CD14-positive monocyte (primary cell): ENCODE measurements at regions not wholly inside any gene's neighbourhood (a gene's known extent, or its start where the extent isn't known, plus 50 kb on each side); places are given as distances from the start of the nearest gene placed in this dataset.
A peak's percentile ranks its signal among the peaks of the same experiment; 100 is the strongest.

Source experiments
- DNase-seq, 3 donors: peaks; one replicate each; pipeline ENCODE4 v3.0.0-alpha.2; 2011 to 2022
- H2AFZ ChIP-seq: 2 replicates; pipeline ENCODE4 v1.6.0; 2012; ENCODE audit warnings: mild to moderate bottlenecking, low read depth, low read length, inconsistent platforms; ENCODE audit not compliant: insufficient read depth, poor library complexity, severe bottlenecking
- H3K27ac ChIP-seq, 2 donors: 1 replicate in 1 of 2; 2 replicates in 1 of 2; pipeline ENCODE4 v1.5.1; 2012 to 2013; ENCODE audit warnings: low read length in 2 of 2, control low read depth in 1 of 2, inconsistent platforms in 1 of 2, low read depth in 1 of 2, mild to moderate bottlenecking in 1 of 2
- H3K27me3 ChIP-seq, 2 donors: one replicate each; pipeline versions ENCODE4 v1.6.0 to v1.6.1; 2011 to 2013; ENCODE audit warnings: low read length in 2 of 2; ENCODE audit not compliant: control insufficient read depth in 2 of 2, insufficient read depth in 2 of 2
- H3K36me3 ChIP-seq, 2 donors: replicated peaks in 1 of 2; 1 replicate in 1 of 2; 2 replicates in 1 of 2; pipeline versions ENCODE4 v1.5.1 to v1.6.1; 2012 to 2013; ENCODE audit warnings: low read length in 2 of 2, control low read depth in 1 of 2, inconsistent platforms in 1 of 2, mild to moderate bottlenecking in 1 of 2; ENCODE audit not compliant: insufficient read depth in 2 of 2, control insufficient read depth in 1 of 2
- H3K4me1 ChIP-seq, 2 donors: 1 replicate in 1 of 2; 2 replicates in 1 of 2; pipeline versions ENCODE4 v1.5.1 to v1.6.1; 2012 to 2013; ENCODE audit warnings: low read length in 2 of 2, control low read depth in 1 of 2, inconsistent platforms in 1 of 2, mild to moderate bottlenecking in 1 of 2, moderate library complexity in 1 of 2; ENCODE audit not compliant: insufficient read depth in 2 of 2, control insufficient read depth in 1 of 2
- H3K4me2 ChIP-seq: replicated peaks from 2 replicates; pipeline ENCODE3; 2012; ENCODE audit warnings: low read length, moderate library complexity, mild to moderate bottlenecking; ENCODE audit not compliant: poor library complexity, severe bottlenecking; ENCODE audit errors: extremely low read depth
- H3K4me3 ChIP-seq, 3 experiments: fragments of 200-600 bp in 1 of 3; sonication (generic) in 1 of 3; replicated peaks in 1 of 3; 1 replicate in 2 of 3; 2 replicates in 1 of 3; pipeline ENCODE4 v1.5.1; 2011 to 2013; ENCODE audit warnings: low read length in 3 of 3, mild to moderate bottlenecking in 3 of 3, control low read depth in 2 of 3, low read depth in 2 of 3, inconsistent platforms in 1 of 3, moderate library complexity in 1 of 3
- H3K79me2 ChIP-seq: 2 replicates; pipeline ENCODE4 v1.6.0; 2012; ENCODE audit warnings: mild to moderate bottlenecking, control low read depth, inconsistent platforms, low read length, moderate library complexity; ENCODE audit not compliant: insufficient read depth
- H3K9ac ChIP-seq: 2 replicates; pipeline ENCODE4 v1.6.0; 2017; ENCODE audit warnings: low read length, mild to moderate bottlenecking; ENCODE audit not compliant: insufficient read depth, poor library complexity, severe bottlenecking
- H3K9me3 ChIP-seq, 2 donors: replicated peaks in 1 of 2; 1 replicate in 1 of 2; 2 replicates in 1 of 2; pipeline versions ENCODE4 v1.5.1 to v1.6.1; 2012 to 2013; ENCODE audit warnings: low read length in 2 of 2, control low read depth in 1 of 2; ENCODE audit not compliant: control insufficient read depth in 1 of 2, insufficient read depth in 1 of 2
- H4K20me1 ChIP-seq: 2 replicates; pipeline ENCODE4 v1.6.0; 2012; ENCODE audit warnings: mild to moderate bottlenecking, low read length, control low read depth, moderate library complexity; ENCODE audit not compliant: insufficient read depth
- H3K27ac Mint-ChIP-seq, 7 donors: one replicate each; pipeline ENCODE4 v1.8.0; 2020; ENCODE audit warnings: mild to moderate bottlenecking in 7 of 7, mixed read lengths in 7 of 7, moderate library complexity in 6 of 7, inconsistent platforms in 2 of 7
- H3K27me3 Mint-ChIP-seq, 3 donors: one replicate each; pipeline ENCODE4 v1.8.0; 2021 to 2022; ENCODE audit warnings: low read depth in 3 of 3, mild to moderate bottlenecking in 3 of 3, mixed read lengths in 3 of 3, moderate library complexity in 3 of 3, inconsistent platforms in 1 of 3
- H3K36me3 Mint-ChIP-seq, 2 donors: one replicate each; pipeline ENCODE4 v1.8.0; 2020; ENCODE audit warnings: mixed read lengths in 2 of 2, inconsistent platforms in 1 of 2, mild to moderate bottlenecking in 1 of 2
- H3K4me1 Mint-ChIP-seq: one replicate; pipeline ENCODE4 v1.8.0; 2020; ENCODE audit warnings: mild to moderate bottlenecking, mixed read lengths
- H3K4me3 Mint-ChIP-seq, 2 donors: one replicate each; pipeline ENCODE4 v1.8.0; 2020; ENCODE audit warnings: mild to moderate bottlenecking in 2 of 2, mixed read lengths in 2 of 2, moderate library complexity in 1 of 2
- H3K9me3 Mint-ChIP-seq, 7 donors: one replicate each; pipeline ENCODE4 v1.8.0; 2020 to 2022; ENCODE audit warnings: mixed read lengths in 7 of 7, mild to moderate bottlenecking in 6 of 7, moderate library complexity in 6 of 7, inconsistent platforms in 2 of 7
- WGBS: methylation state at CpG from one replicate; pipeline ENCODE4 v1.1.5; 2013; ENCODE audit warnings: missing lambda C conversion rate; ENCODE audit not compliant: insufficient coverage; 5-methylcytosine and 5-hydroxymethylcytosine counted together
- intact Hi-C, 2 donors: fragments of 100-400 bp; cut with micrococcal nuclease; formaldehyde crosslinking; loops; one replicate each; pipeline versions ENCODE4 v1.15.0 to v1.15.1; 2023
- TF ChIP-seq, protein P1 (sequence below): fragments of 200-600 bp; IDR thresholded peaks from one replicate; pipeline ENCODE4 v1.8.0; 2022; ENCODE audit warnings: antibody characterized with exemption, mild to moderate bottlenecking

DNA sequence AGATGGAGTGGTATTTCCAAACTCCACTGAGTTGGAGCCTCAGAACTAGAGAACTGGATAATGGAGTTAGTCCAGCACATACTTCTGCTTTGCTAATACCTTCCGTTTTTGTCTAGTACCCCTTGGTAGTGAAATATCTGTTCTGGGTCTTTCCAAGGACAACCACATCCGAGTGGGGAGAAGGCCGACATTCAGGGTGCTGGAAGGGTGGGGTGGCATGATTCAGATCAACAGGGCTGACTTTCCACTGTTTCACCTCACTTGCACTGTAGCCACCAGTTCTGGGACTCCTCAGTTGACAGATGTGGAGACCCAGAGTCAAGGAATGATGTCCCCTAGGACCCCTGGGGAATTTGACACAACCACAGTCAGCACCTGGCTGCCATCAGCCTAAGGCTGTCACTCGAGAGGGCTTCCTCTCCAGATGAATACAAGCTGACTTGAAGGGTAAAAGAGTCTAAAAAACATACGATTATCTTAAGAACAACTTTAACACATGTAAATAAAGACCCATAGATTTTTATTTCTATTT lies 84.8 kb upstream of the HNF1B start:
- Histone ChIP-seq H3K4me2 (peak overlapping the region; percentile 66), H3K27ac (peak overlapping the region; percentile 34 to 86), H3K4me3 (peak overlapping the region in 1 of 3 experiments; percentile 63), H3K4me1 (peaks cover 77% of the 10 kb centered on the region in 2 donors), H3K79me2 (peaks cover 10% of the 10 kb centered on the region), H4K20me1 (no peaks in the 10 kb centered on the region), H3K36me3 (no peaks in the 10 kb centered on the region), H3K9me3 (no peaks in the 10 kb centered on the region), H2AFZ (no peak overlapping the region), H3K9ac (no peak overlapping the region), H3K27me3 (no peaks in the 10 kb centered on the region)
- Mint-ChIP-seq H3K36me3 (no peaks in the 10 kb centered on the region), H3K9me3 (no peaks in the 10 kb centered on the region), H3K4me3 (no peak overlapping the region), H3K27me3 (peaks cover 0 to 3% (median 0%) of the 10 kb centered on the region in 3 donors), H3K27ac (peak overlapping the region; percentile 92 to 96 (median 94)), H3K4me1 (peaks cover 78% of the 10 kb centered on the region)
- TF ChIP-seq, protein P1, sequence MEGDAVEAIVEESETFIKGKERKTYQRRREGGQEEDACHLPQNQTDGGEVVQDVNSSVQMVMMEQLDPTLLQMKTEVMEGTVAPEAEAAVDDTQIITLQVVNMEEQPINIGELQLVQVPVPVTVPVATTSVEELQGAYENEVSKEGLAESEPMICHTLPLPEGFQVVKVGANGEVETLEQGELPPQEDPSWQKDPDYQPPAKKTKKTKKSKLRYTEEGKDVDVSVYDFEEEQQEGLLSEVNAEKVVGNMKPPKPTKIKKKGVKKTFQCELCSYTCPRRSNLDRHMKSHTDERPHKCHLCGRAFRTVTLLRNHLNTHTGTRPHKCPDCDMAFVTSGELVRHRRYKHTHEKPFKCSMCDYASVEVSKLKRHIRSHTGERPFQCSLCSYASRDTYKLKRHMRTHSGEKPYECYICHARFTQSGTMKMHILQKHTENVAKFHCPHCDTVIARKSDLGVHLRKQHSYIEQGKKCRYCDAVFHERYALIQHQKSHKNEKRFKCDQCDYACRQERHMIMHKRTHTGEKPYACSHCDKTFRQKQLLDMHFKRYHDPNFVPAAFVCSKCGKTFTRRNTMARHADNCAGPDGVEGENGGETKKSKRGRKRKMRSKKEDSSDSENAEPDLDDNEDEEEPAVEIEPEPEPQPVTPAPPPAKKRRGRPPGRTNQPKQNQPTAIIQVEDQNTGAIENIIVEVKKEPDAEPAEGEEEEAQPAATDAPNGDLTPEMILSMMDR = no peak
- intact Hi-C loops = no loop called here
- WGBS = no CpG with 5 or more reads among the region's 5 CpGs
- peak; percentile 56 to 80 (median 69) for DNase-seq

DNA sequence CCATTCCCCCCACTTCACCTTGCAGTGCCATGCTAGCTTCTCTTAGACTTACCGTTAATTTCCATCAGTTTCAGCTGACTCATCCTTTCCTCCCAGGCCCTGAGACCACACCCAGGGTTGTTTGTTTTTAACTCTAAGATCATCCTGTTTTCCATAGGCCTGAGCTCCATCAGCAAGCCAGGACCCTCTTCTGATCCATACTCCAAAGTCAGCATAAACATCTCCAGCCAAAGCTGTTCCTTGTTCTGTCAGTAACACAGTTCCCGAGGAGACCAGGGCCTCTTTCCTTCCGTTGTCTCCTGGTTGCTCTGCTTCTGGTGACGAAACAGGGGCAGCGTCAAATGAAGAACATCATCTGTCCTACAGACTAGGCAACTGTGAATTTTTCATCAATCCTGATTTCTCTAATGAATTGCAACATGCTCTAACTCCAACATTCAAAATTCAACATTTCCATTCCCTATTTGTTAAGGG lies 83.8 kb upstream of the HNF1B start:
- Histone ChIP-seq H3K79me2 (peaks cover 10% of the 10 kb centered on the region), H3K27ac (peak overlapping the region; percentile 69 to 86), H3K27me3 (no peaks in the 10 kb centered on the region), H3K4me1 (peaks cover 85% of the 10 kb centered on the region in 2 donors), H2AFZ (peak overlapping the region; percentile 24), H3K9ac (peak overlapping the region; percentile 39), H3K36me3 (no peaks in the 10 kb centered on the region), H3K4me3 (peak overlapping the region; percentile 2 to 63 (median 24)), H3K9me3 (no peaks in the 10 kb centered on the region), H4K20me1 (no peaks in the 10 kb centered on the region), H3K4me2 (peak overlapping the region; percentile 66)
- Mint-ChIP-seq H3K36me3 (no peaks in the 10 kb centered on the region), H3K27ac (peak overlapping the region; percentile 92 to 96 (median 94)), H3K9me3 (no peaks in the 10 kb centered on the region), H3K4me1 (peaks cover 88% of the 10 kb centered on the region), H3K4me3 (peak overlapping the region; percentile 56 to 84), H3K27me3 (peaks cover 0 to 1% (median 0%) of the 10 kb centered on the region in 3 donors)
- WGBS = 0% methylated on average over 5 of the region's 5 CpGs
- TF ChIP-seq, protein P1 = no peak
- intact Hi-C loops = no loop called here
- DNase-seq = peak; percentile 55 to 69 (median 66)
